ENCODE measurements at regions not wholly inside any gene's neighbourhood (a gene's known extent, or its start where the extent isn't known, plus 50 kb on each side); places are given as distances from the start of the nearest gene placed in this dataset.

DNA sequence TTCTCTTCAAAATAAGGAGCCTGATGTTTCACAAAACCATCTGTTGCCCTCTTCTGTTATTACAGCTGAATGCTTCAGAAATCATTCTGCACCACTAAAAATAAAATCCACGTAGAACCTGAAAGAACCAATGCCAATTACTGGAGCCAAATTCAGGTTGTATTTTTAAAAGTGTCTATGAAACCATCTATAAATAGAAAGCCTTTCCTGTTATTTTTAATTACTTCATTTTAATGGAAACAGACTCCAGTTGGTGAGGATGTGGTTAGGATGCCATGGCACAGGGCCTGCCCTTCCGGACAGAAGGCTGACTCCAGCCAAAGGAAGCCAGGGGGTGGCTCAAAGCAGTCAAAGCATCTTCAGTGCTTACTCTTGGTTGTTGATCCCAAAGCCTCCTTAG, 119.8 kb downstream of the TENT4A start:
- no peak for DNase-seq

DNA sequence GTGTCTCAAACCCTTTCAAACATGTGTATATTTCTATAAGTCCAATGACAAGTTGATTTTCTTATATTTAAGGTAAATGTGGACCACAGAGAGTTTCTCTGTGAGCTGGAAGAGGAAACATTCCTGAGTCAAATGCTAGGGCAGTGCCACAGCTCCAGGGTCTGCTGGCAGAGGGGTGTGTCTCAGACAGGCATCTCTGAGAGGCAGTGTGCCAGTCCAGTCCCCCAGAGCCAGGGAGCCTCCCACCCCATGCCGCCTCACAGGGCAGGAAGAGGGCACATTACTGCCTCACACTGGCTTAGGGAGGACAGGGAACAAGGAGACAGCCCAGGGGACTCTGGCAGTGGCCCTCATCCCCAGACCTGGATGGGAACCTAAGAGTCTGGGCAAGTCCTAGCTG, 120.2 kb downstream of the TENT4A start:
- DNase-seq, result no peak

DNA sequence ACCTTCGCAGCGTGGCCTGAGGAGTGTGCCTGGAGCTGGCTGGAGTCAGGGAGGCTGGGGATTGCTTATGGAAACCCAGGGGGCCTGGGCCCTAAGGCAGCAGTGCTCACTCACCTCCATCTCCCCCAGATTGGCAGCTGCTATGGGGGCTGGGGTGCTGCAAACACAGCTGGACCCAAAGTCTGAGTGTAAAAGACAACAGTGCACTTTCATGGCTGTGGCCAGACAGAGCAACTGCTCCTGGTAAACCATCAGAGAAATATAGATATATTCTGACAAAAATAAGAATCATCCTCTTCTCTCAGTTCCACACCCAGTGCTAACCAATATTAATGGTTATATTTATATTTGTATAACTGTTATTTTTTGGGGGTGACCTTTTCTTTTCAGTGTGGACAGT, 123.9 kb downstream of the TENT4A start:
- no peak for DNase-seq

DNA sequence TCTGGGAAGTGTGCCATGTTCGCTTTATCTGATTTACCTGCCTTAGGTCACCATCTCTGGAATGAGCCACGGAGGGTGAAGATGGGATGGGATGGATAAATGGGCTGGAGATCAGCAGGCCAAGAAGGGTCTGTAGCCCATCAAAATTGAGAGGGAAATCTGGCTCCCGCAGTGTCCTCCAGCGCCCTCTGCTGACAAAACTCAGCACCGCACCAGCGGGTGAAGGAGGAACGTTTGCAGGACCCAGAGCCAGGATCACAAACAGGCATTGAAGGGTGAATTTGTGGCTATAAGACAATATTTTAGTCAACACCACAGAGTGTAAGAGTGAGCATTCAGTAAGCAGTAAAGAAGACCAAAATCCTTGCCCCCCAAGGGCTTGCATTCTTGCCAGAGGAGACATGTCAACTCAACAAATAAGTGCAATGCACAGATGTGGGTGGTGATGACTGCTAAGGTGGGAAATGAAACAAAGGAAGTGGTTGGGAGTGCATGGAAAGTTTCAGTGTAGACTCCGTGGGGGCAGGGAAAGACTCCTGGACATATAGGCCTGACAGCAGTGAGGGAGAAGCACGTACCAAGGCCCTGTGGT, 124.4 kb downstream of the TENT4A start:
- DNase-seq, result no peak

DNA sequence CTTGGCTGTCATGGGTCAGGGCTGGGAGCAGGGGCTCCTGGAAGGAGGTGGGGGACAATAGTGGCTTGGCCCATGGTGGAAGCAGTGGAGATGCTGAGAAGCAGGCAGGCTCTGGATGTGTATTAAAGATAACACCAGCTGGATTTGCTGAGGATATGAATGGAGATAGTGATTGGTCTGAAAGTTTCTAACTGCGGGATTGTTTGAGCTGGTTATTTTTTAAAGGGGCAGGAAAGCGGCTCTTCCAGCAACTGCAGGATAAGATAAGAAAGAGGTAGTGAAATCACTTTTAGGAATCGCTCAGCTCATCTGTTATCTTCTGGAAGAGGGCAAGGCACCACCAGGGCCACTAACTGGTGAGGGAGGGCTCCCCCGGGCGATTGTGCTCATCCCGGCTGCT, 125.5 kb downstream of the TENT4A start:
- DNase-seq, result no peak

DNA sequence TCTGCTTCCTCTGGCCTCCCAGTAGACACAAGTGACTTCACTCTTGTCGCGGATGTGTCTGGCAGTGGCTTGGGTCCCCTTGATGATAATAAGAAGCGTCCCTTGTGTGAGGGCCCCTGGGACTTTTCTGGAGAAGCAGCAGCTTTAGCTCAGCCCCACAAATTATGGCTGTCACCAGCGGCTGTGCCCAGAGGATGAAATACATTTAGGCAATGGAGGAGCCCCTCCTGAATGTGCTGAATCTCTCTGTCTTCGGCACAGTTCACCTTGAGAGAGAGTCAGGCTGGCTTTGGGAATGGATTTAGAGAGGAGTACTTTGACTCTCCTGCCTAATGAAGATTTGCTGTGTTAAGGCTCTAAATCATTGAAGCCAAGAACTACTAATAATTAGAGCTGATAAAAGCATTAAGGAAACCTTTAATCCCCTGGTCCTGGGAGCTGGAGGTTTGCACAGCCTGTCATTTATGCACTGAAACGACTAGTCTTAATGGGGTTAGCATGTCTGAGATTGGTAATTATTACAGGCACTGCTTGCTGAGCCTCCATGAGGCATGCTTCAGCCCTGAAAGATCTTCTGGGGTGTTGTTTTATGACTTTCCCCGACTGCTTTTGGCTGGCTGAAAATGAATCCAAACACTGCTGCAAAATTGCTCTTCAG, 127.0 kb downstream of the TENT4A start:
- DNase-seq, result no peak

DNA sequence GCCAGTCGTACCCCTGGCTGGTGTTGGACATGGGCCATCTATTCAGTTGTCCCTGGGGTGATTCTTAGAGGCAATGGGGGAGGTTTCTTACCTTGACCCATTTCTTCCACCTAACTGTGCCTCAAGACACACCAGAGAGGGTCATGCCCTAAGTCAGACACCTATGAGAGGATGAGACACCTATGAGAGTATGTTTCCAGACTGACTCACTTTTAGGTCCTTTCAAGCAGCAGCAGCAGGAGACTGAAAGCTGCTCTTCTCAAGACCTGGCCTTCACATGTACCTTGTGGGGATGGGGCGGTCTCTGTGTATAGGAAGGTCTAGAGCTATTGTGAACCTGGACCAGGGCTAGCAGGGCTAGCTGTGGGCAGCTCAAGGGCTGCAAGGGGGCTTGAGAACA, 130.1 kb downstream of the TENT4A start:
- DNase-seq, result no peak

DNA sequence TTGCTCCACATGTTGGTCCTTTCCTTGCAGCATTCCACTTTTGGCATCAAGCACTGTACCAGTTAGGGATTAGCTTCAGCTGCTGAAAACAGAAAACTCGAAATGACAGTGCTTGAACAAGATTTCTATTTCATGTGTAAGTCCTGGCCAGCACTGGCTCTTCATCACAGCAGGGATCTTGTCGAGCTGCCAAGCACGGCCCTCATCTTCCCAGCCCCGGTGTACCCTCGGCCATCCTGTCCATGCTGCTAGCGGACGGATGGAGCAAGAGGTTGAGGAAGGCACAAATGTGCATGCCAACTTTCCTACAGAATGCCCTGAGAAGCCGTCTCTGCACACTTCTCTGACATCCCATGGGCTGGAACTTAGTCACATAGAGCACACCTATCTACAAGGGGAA, 130.6 kb downstream of the TENT4A start:
- DNase-seq, result no peak

DNA sequence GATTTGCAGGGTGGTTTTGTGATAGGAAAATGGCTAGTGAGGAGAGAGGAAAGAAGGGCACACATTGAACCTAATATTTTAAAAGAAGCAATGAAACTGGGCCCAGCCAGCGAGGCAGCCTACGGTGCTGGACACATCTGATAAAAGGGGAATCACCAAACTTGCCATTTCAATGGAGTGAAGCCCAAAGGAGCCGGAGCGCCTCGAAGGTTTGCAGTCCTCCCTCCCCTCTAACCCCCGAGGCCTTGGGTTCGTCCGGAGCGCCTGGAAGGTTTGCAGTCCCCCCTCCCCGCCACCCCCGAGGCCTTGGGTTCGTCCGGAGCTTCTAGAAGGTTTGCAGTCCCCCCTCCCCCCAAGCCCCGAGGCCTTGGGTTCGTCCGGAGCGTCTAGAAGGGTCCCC, 132.6 kb downstream of the TENT4A start:
- DNase-seq, result no peak

DNA sequence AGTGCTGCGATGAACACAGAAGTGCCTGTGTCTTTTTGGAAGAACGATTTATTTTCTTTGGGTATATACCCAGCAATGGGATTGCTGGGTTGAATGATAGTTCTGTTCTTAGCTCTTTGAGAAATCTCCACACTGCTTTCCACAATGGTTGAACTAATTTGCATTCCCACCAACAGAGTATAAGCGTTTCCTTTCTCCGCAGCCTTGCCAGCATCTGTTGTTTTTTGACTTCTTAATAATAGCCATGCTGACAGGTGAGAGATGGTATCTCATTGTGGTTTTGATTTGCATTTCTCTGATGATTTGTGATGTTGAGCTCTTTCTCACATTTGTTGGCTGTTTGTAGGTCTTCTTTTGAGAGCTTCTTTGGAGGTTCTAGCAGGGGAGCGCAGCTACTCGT, 134.6 kb downstream of the TENT4A start:
- DNase-seq, result no peak

DNA sequence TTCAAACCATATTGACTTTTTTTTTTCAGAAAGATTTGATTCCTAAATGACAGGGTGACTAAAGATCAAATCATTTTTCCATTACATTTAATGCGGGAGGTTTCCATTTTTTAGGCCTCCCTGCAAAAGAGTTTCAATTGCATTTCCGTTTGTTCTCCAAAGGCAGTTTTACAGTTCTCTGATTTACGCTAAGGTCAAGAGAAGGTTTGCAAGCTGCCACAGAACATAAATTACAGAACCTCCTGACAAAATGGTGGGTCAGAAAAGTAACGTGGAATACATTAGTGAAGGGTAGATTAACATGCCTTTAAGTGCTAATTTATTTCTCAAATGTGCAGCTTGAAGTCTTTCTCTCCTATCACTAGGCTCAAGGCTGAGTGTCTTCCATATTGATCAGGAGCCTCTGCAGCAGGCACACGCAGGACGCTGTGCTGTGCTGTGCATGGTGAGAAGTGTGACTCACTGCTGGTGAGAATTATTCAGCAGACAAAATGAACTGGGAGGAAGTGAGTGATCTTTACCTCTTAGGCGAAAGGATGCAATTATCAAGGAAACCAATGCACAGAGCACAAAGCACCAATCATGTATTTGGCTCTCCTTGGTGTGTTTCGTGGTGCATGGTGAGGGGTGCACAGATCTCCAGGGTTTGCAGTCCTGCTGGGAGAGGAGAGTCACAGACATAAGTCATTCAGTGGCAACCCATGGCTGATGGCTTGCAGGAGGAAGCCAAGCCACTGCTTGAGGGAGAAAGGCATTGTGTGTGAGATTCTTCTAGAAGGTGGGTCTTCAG, 136.3 kb downstream of the TENT4A start:
- DNase-seq, result no peak

DNA sequence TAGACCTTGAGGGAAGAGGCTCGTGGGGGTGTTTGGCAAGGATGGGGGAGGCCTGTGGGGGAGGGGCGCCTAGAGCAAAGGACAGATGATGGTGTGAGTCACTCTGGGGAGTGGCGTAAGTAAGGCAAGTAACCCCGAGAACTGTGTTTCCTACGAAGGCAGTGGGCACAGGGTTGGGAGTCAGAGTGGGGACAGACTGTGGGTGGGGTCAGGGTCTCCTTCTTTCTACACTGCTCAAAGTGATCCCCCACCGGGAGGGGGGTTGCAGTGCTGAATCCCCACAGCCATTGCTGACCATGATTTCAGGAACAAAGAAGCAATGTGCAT, 136.8 kb downstream of the TENT4A start:
- DNase-seq, result no peak

DNA sequence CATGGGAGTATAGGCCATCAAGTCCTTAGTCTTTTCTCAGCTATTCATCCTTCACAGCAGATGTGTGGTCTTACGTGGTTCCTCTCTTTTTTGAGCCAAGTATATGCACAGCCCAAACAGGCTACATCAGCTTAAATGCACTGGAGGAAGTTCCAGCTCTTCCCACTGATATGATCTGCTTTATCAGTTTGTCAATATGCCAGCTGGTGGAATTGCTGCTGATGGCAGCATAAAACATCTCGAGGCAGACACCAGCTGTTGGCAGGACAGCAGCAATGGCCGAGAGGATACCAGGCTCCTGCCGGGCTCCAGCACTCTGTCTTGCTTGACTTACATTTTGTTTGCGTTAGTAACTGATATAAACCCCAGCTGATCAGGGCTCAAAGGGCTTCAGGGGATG, 143.4 kb downstream of the TENT4A start:
- DNase-seq, result no peak

DNA sequence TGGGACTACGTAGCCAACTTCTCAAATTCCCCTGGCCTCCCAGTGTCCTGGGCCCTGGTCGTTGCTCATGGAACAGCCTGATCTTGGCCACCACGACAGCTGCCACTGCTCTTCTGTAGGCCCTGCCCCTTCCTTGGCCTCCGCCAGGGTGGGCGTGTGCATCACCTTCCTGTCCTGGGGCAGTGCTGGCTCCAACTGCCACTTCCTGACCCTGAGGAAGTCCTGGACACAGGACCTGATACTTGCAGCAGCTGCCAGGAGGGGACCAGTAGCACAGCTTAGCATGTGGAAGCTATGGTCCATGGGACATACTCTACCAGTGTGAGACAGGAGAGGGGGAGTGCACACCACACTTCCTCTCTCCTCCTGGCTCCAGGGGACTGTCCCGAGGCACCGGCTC, 145.2 kb downstream of the TENT4A start:
- no peak for DNase-seq

DNA sequence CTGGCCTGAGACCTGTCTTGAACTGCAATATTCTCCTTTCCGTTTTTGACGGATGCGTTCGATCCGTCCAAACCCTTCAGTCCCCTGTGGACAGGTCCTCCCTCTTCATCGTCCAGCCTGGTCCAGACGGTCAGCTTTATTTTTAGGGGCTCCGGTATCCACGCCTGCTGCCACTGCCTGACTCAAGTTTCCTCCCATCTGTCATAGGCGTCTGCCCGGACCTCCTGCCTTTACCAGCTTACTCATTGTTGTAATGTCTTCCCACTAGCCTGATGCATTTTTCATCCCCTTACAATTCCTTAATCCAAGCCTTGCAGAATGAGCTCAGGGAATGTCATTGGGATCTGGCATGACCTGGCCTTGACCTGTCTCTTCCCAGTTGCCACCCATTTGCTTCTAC, 145.8 kb downstream of the TENT4A start:
- no peak for DNase-seq

DNA sequence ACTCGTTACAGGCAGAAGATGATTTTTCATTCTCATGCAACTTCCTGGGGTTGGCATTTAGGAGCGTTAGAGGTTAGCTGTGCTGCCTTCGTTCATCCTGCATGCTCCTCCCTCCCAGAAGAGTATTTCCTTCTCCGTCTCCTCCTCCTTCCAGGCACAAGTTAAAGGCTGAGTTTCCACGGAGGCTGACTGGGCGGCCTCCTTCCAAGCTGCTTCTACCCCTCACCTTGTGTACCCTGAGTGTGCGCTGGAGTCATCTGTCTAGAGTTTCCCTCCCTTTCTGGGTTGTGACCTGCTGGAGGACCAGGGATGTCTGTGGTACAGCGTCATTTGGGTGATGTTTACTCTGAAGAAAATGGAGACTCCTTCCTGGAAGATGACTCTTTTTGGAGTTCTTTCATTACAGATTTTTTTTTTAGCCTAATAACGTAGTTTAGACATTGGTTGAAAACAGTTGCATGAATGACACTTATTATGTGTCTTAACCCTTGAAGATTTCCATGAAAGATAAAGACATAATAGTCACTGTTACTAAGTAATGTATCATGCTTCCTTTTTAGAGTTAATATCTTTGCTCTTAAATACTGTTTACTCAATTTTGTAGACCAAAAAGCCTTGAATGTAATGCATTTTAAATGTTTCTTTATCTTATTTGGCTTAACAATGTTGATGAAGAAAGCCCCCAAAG, 146.9 kb downstream of the TENT4A start:
- DNase-seq, result no peak

DNA sequence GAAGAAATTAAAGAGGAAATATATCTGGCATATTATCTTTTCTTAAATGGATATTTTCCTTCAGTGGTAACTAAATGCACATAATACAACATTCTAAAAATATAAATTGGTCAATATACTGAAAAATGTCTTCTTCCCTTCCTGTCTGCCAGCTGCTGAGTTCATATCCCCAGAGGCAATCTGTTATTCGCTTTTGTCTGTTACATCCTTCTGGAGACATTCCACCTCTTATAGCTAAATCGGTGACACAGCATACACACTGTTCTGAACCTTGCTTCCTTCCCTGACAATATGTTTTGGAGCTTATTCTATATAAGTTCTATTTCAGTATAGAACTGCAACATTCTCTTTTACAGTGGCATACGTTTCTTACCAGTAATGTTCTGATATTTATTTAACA, 147.8 kb downstream of the TENT4A start:
- no peak for DNase-seq

DNA sequence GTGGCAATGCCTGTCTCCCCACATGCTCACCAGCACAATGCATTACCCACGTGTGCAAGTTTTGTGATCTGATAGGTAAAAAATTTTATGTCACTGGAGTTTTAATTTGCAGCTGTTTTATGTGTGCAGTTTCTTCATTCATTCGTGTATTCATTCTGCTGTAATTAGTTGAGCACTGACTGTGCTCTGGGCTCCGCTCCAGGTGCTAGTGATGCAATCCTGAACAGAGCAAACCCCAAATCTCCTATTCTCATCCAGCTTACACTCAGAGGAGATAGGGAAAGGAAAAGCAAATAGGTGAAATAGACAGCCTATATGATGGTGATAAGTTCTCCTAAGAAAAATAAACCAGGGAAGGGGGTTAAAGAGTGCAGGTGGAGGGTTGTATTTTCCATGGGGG, 148.4 kb downstream of the TENT4A start:
- DNase-seq, result no peak

DNA sequence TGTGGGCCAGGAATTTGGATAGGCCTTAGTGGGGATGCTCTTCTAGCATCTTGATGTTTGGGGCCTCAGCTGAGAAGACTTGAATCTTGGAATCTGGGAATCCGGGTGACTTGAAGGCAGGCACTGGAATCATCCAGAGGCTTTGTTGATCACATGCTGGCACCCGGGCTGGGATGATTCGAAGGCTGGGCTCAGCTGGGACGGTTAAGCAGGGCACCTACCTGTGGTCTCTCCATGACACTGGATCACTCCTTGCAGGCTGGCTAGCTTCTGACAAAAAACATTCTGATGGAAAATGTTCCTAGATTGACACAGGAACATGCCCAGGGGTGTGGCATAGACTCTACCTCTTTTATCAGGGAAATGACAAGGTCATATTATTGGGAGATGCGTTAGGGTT, 149.1 kb downstream of the TENT4A start:
- DNase-seq, result no peak

DNA sequence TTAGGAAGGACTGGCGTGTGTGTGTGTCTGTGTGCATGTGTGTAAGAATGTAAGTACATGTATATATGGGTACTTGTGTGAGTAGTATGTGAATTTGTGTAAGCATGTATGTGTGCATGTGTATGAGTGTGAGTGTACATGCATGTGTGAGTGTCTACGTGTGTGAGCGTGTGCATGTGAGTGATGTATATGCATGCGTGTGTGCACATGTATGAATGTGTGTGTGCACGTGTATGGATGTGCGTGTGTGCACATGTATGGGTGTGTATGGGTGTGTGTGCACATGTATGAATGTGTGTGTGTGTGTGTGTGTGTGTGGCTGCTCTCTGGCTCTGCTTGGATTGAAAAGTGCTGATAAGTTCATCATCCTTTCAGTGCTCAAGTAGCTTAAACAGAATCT, 154.5 kb downstream of the TENT4A start:
- no peak for DNase-seq

DNA sequence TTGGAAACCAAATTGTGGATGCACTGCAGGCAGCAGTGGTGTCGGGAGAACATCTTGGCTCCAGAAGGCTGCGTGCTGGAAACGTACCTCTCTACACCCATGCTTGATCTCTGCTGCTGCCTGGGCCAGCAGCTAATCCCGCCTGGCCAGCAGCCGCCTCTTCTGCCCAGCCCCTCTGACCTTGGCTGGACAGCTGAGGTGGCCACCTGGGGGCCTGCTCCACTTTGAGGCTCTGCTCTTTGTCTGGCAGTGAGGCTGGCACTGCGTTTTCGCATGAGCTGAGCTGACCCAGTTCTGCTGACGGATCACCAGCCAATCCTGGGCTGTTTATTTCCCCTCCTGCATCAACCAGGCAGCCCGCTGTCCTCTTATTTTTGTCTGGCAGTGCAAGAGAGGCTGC, 154.9 kb downstream of the TENT4A start:
- no peak for DNase-seq

DNA sequence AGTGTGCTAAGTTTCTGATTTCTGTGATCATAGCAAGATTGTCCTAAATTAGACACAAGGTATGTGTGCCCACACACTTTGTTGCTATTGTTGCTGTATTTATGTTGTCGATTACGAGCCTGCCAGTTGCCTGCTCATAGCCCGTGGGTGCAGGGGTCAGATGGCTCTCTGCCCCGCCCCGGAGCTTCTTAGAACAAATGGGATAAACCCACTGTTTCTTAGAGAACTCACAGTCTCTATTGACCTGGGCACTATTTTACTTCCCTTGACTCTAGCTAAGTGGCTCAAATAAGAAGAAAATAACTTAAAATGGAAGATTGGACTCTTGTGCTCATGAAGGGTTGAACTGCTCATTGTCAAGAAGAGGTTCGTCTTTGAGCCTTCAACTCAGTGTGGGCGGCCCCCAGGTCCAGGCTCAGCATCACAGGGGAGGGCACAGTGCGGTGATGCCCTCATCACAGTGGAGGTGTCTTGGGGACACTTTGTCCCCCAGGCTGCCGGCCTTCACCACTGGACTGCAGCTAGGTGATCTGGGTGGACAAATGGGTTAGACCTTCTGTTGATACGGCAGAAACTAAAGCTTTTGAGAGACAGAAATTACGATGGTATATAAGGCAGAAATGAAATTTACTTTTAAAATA, 155.5 kb downstream of the TENT4A start:
- no peak for DNase-seq

DNA sequence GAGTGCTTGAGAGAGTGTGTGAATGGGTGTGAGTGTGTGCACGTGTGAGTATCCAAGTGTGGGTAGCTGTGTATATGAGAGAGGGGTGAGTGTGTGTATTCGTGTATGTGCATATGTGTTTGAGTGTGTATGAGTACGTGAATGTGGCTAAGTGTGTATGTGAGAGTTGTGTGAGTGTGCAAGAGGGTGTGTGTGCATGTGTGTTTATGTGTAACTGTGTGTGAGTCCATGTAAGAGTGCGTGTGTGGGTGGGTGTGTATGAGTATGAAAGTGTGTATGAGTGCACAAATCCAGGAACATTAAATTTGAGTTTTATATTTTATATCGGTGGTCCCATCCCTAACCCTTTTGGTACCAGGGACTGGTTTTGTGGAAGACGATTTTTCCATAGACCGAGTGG, 156.4 kb downstream of the TENT4A start:
- no peak for DNase-seq

Measured in activated gamma-delta T cell (primary cell).